HG02884 (cell line): ENCODE measurements at regions not wholly inside any gene's neighbourhood (a gene's known extent, or its start where the extent isn't known, plus 50 kb on each side); places are given as distances from the start of the nearest gene placed in this dataset.

Experiments used
- ATAC-seq: cut with Tn5 transposase; IDR thresholded peaks from one replicate; pipeline ENCODE4 v1.9.1; 2021; ENCODE audit warnings: mild to moderate bottlenecking, moderate library complexity; ENCODE audit not compliant: unreplicated experiment

DNA sequence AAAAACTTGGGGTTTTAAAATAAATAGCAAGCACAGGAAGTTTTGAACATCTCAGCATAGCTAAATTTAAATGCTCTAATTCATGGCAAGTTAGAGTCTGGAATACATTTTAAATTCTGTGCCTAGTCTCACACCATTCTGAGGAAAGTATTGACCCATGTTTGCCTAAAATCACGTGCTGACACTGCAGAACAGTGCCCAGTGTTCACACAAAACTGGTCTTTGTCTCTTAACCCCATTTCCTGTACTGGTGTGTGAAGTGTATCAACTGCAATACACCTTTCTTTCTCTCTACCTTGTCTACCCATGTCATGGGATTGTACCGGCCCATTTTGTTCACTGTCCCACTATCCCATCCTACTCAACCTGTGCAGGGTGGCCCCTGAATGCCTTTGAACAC, 749.7 kb upstream of the POM121L12 start:
- ATAC-seq, result no peak

- ATAC-seq, result no peak
Measured at GRCh38 chr7:52283335-52283734, 752.1 kb upstream of the POM121L12 start.

DNA sequence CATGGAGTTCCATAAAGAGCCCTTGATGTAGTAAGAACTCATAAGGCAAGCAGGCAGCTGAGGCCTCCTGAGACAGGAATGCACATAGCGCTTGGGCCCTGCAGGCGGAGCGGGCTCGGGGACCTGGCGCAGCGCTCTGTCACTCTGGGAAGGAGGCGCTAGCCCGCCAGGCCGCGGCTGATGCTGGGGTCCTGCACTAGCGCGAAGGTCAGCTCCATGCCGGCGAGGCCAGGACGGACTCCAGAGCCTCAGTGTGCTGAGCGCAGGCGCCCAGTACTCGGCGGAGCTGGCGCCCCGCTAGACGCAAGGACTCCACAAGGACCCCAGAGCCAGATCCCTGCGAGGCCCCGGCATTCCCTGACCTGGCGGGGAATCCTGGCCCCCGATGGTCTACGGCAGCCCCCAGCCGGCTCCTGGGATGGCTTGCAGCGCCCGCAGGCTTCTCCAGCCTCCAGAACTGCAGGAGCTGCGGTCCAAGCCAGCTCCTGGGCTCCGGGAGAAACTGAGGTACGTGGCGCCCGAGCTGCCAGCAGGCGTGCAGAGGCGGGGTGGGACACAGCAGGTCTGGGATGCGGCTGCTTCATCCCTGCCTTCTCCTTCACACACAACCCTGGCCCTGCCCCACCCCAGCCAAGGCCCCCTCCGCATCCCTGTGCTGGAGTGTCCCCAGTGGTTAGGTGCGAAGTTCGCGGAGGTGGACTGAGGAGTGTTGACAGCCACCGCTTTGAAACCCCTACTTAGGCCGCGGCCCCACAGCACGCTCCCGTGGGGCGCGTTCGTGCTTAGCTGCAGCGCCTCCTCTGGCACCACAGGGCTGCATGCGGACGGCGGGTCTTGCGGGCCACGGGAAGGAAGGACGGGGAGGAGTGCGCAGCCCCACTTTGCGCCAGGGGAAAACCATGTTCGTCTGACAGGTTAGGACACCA, 761.5 kb upstream of the POM121L12 start:
- ATAC-seq, result no peak

DNA sequence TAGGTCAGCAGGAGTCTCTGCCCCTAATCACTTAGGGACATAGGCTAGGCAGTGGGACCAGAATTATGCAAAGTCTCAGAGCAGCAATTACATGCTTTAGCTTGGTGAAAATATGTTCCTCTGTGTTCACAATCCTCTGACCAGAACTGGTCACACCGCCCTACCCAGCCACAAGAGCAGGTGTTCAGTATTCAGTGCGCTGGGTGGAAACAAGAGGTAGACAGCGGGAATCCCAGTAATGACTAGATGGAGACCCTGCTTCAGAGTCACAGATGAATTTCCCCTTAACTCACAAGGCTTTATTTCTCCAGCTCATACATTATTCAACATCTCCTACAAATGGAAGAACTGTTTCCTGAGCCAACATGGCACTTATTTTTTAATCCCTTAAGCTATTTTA, 763.7 kb upstream of the POM121L12 start:
- ATAC-seq, result no peak

DNA sequence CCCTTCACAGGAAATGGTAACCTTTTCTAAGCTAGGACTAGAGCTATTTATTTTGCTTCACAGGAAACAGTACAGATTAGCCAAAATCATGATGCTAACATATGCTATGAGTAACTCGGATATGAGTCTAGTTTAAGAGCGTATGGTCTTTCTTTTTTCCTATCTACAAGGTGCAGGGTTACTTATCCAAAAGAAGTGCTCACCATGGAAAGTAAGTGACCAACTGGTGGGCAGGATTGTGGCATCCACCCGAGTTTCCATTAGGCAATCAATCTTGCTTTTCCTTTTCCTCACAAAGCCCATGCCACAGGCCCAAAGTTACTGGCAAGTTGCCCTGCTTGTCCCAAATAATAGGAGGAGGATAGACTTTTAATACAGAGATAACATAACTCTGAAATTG, 765.1 kb upstream of the POM121L12 start:
- ATAC-seq, result no peak

DNA sequence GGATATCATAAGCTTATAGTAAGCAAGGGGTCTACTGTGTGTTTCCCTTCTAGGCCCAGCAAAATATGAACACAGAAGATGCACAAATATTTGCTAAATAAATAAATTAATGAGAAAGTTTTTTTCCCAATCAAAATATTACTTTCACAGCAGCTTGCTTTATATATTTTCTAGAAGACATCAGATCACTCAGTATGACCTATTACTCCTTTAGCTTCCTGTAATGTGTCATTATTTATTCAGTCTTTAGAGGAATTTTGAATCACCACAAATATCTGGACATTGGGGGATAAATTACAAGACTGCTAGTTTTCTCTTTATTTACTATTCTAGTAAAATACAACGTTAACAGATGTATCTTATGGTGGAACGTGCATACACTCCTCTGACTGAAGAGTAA, 765.8 kb upstream of the POM121L12 start:
- ATAC-seq, result no peak

DNA sequence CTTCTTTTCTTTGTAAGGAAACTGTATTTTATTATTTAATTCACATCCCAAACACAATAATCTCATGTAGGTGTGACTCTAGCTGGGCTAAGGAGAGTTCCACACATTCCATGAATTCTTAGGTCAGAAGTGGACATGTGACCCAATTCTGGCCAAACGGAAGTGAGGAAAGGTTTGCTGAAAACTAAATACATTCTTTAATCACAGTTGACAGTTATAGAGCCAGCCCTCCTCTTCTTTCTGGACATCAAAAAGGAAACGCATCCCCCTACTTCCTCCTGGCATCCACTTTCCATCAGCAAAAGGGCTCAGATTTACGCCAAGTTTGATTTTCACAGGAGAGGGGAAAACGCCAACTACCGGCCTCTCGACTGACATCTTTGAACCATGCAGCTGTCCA, 774.4 kb upstream of the POM121L12 start:
- no peak for ATAC-seq

GRCh38 chr7:52260046-52260665, 775.3 kb upstream of the POM121L12 start:
- no peak for ATAC-seq

GRCh38 chr7:52257890-52258289, 777.5 kb upstream of the POM121L12 start:
- no peak for ATAC-seq

DNA sequence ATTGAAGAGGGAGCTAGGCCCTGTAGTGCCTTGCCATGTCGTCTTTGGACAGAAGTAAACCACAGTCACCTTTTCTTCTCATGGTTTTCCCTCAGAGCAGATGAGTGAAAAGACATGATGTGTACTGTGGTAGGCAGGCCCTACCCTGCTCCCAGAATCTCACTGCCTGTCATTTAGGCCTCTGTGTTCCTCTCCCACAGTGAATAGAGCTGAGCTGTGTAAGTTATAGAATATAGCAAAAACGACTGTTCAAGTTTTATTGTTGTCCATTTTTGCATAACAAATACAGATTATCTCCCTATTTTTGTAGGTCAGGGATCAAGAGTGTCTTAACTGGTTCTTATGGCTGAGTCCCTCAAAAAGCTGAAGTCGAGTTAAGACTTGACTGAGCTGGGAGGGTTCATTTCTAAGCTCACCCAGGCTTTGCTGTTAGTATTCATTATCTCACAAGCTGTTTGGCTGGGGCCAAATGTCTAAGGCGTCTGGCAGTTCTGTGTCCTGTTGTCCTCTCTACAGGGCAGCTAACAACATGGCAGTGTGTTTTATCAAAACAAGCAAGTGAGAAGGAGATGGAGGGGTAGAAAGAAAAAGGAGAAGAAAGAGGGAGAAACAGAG, 780.9 kb upstream of the POM121L12 start:
- no peak for ATAC-seq

DNA sequence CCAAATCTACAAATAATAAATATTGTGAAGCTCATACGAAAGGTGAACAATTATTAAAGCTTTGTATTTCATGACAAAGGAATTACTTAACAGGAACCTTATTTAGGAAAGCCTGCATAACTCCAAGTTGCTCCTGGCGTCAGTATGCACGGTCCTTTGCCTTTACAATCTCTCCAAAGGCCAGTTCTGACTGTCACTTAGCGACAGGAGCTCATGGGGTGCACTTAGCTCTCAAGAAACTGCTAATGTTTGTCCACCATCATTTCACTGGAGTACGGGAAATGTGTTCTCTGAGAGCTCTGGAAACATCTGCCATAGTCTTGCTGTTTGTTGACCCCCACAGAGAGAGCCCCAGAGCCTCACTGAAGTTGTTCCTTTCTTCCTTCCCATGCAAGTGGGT, 781.5 kb upstream of the POM121L12 start:
- no peak for ATAC-seq

- no peak for ATAC-seq
Measured at GRCh38 chr7:52249741-52250140, 785.7 kb upstream of the POM121L12 start.

DNA sequence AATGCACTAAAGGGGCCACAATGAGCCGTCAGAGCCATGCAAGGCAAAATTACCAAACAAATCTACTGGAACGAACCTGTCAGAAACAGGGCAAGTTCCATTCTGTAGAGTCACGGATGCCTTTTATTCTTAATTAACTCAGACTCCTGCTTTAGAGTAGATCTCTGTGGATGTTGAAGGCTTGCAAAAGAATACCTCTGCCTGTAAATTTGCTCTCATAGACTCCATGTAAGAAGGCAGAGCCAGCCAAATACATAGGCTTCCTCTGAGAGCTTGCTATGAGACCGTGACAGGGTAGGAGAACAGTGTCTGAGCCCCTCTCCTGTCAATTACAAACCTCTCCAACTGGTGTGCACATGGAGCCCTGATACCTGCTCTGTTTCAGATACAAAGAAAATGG, 787.9 kb upstream of the POM121L12 start:
- no peak for ATAC-seq

DNA sequence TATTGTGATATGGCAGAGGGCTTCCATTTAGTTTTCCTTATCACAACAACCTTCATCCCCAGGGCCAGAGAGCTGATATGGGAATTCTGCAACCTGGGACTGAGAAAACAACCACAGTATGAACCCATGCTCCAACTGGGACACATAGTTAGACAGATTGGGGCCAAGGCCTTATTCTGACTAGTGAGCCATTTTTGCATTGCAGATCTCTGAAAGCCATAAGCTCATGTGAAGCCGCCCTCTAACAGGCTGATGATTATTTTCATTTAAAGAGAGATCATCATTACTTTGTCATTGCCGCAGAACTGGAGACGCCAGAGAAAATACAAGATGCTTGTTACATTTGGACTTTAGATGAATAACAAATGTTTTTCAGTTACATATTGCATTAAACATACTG, 791.7 kb upstream of the POM121L12 start:
- ATAC-seq, result no peak

- ATAC-seq, result no peak
Measured at GRCh38 chr7:52233248-52233647, 802.2 kb upstream of the POM121L12 start.

DNA sequence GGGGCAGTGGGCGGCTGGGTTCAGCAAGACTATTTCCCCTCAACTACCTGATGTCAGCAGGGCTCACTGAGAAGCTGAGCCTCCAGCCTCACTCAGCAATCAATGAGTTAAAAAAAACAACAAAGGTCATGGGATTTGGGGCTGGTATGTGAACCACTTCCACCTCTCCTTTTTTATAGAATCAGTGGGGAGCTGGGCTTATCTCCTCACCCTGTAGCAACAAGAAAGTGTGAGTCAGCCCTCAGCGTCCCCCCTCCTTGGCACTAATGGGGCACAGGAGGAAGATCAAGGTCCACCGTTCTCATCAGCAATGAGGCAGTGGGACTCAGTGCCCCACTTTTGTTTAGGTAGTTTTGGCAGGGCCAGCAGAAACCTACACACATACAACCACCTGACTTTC, 823.5 kb upstream of the POM121L12 start:
- no peak for ATAC-seq

GRCh38 chr7:52209614-52210013, 825.8 kb upstream of the POM121L12 start:
- no peak for ATAC-seq

DNA sequence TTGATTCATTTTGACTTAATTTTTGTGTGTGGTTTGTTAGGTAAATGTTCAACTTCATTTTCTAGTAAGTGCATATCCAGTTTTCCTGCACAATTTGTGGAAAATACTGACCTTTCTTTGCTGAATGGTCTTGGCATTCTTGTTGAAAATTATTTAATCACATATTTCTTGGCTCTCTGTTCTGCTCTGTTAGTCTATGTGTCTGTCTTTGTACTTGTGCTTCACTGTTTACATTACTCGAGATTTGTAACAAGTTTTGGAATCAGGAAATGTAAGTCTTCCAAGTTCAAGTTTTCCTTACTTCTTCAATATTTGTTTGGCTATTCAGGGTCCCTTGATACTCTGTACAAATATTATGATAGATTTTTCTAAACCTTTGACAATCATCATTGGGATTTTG, 838.2 kb upstream of the POM121L12 start:
- ATAC-seq, result no peak

GRCh38 chr7:52195664-52196063, 839.8 kb upstream of the POM121L12 start:
- ATAC-seq, result no peak

GRCh38 chr7:52189153-52189778, 846.2 kb upstream of the POM121L12 start:
- no peak for ATAC-seq

DNA sequence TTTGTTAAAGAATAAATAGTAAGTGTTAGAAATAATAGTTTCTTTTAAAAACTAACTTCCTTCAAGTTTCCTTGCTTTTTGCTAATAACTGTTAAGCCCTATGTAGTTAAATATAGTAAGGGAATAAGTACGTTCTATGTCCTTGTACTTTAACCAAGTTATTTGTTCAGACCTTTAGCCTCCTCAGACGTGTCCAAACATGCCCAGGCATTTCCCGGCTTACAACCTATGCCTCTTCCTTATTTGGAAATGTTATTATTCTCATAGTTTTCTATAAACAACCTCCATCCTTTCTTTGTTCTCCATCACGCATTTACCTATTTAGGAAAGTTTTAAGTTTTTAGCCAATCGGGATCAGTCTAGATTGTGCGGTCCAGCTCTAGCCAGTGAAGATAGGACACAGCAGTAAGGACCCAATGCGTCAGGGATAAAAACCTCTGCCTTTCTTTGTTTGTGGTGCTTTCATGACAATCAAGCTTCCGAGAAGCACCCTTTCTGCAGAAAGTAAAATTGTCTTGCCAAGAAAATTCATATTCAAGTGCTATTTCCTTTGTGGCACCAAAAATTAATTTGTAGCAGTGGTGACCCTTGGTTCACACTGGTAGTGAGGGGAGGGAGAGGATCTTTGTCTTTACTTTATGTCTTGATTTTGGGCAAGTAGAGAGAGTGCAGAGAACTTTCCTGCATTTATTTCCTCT, 851.3 kb upstream of the POM121L12 start:
- no peak for ATAC-seq
